Lung (tissue), 11 donors: ENCODE measurements at regions not wholly inside any gene's neighbourhood (a gene's known extent, or its start where the extent isn't known, plus 50 kb on each side); places are given as distances from the start of the nearest gene placed in this dataset.

Source experiments
- ATAC-seq: fragments of 200-7000 bp; cut with Tn5 transposase; one replicate; pipeline ENCODE4 v1.9.1; 2020; ENCODE audit warnings: moderate number of reproducible peaks; ENCODE audit not compliant: insufficient read depth, low FRiP score
- DNase-seq, 3 donors: peaks; one replicate each; pipeline ENCODE4 v3.0.0-alpha.2; 2013 to 2017
- H3K27ac ChIP-seq, 2 donors: one replicate each; pipeline ENCODE4 v1.5.1; 2013; ENCODE audit warnings: mild to moderate bottlenecking in 2 of 2, moderate library complexity in 2 of 2, control low read depth in 1 of 2, inconsistent platforms in 1 of 2, low read depth in 1 of 2, low read length in 1 of 2
- H3K27me3 ChIP-seq, 3 donors: one replicate each; pipeline ENCODE4 v1.5.1; 2013; ENCODE audit warnings: low read length in 2 of 3; ENCODE audit not compliant: control insufficient read depth in 3 of 3, insufficient read depth in 3 of 3
- H3K36me3 ChIP-seq, 4 donors: one replicate each; pipeline ENCODE4 v1.5.1; 2013; ENCODE audit warnings: low read length in 4 of 4, mild to moderate bottlenecking in 1 of 4, moderate library complexity in 1 of 4; ENCODE audit not compliant: control insufficient read depth in 4 of 4, insufficient read depth in 4 of 4
- H3K4me1 ChIP-seq, 5 donors: one replicate each; pipeline ENCODE4 v1.5.1; 2013; ENCODE audit warnings: low read length in 5 of 5, mild to moderate bottlenecking in 2 of 5, moderate library complexity in 1 of 5; ENCODE audit not compliant: control insufficient read depth in 5 of 5, insufficient read depth in 5 of 5
- H3K4me3 ChIP-seq: one replicate; pipeline ENCODE4 v1.5.1; 2013; ENCODE audit warnings: mild to moderate bottlenecking, control low read depth, moderate library complexity
- H3K9ac ChIP-seq, 2 donors: one replicate each; pipeline ENCODE4 v1.5.1; 2013; ENCODE audit warnings: low read length in 2 of 2, control low read depth in 1 of 2; ENCODE audit not compliant: insufficient read depth in 1 of 2
- H3K9me3 ChIP-seq, 4 donors: one replicate each; pipeline ENCODE4 v1.5.1; 2013; ENCODE audit warnings: low read length in 3 of 4, mild to moderate bottlenecking in 1 of 4, moderate library complexity in 1 of 4; ENCODE audit not compliant: control insufficient read depth in 4 of 4, insufficient read depth in 3 of 4
- CTCF ChIP-seq: IDR thresholded peaks from 2 replicates; pipeline ENCODE4 v1.5.1; 2012; ENCODE audit warnings: mild to moderate bottlenecking; ENCODE audit errors: control extremely low read depth, extremely low read depth
- WGBS, 2 donors: extraction: QIAGEN DNeasy Blood & Tissue Kit; methylation state at CpG; one replicate each; pipeline ENCODE4 v1.1.7; 2013; 5-methylcytosine and 5-hydroxymethylcytosine counted together
- donor health status: control.
- donor health status: control.
- donor health status: Bipolar disorder and iron deficiency.
- donor health status: healthy.
- donor health status: DM: yes; HTN: yes; CAD: no.

GRCh38 chr19:5287066-5287465 lies 53.5 kb downstream of the PTPRS start:
- Histone ChIP-seq H3K9me3 (no peaks in the 10 kb centered on the region), H3K27me3 (no peaks in the 10 kb centered on the region), H3K27ac (no peak overlapping the region), H3K36me3 (peaks cover 0 to 19% (median 8%) of the 10 kb centered on the region in 4 donors), H3K4me3 (no peak overlapping the region), H3K9ac (no peak overlapping the region), H3K4me1 (peaks cover 0 to 17% (median 7%) of the 10 kb centered on the region in 5 donors)
- no peak for TF ChIP-seq CTCF
- WGBS, 2 donors: 53 to 56% methylated on average over 5 of the region's 5 CpGs
- ATAC-seq (no peak), DNase-seq (no peak)

- Histone ChIP-seq H3K36me3 (peaks cover 0 to 19% (median 8%) of the 10 kb centered on the region in 4 donors), H3K27ac (no peak overlapping the region), H3K9ac (no peak overlapping the region), H3K4me3 (no peak overlapping the region), H3K27me3 (no peaks in the 10 kb centered on the region), H3K9me3 (no peaks in the 10 kb centered on the region), H3K4me1 (peaks cover 0 to 11% (median 7%) of the 10 kb centered on the region in 5 donors)
- 92 to 93% methylated on average over 3 of the region's 3 CpGs for WGBS, 2 donors
- ATAC-seq: no peak
- DNase-seq: no peak
- no peak for TF ChIP-seq CTCF
These were observed 54.1 kb downstream of the PTPRS start for GRCh38 chr19:5286465-5287029.

- no peak for TF ChIP-seq CTCF
- no peaks in the 10 kb centered on the region for H3K9me3 ChIP-seq
- no peak for DNase-seq
These were observed 54.7 kb downstream of the PTPRS start for GRCh38 chr19:5285955-5286354.

GRCh38 chr19:5285311-5285710 lies 55.3 kb downstream of the PTPRS start:
- DNase-seq (no peak), ATAC-seq (no peak)
- Histone ChIP-seq H3K9ac (no peak overlapping the region), H3K9me3 (no peaks in the 10 kb centered on the region), H3K4me3 (no peak overlapping the region), H3K4me1 (peaks cover 0 to 8% (median 0%) of the 10 kb centered on the region in 5 donors), H3K27me3 (no peaks in the 10 kb centered on the region), H3K36me3 (peaks cover 0 to 19% (median 8%) of the 10 kb centered on the region in 4 donors), H3K27ac (no peak overlapping the region)
- WGBS, 2 donors: 93 to 99% methylated on average over 6 of the region's 6 CpGs
- no peak for TF ChIP-seq CTCF

More at GRCh38 chr19:5285955-5286354, 54.7 kb downstream of the PTPRS start:
- no peak overlapping the region for H3K9ac ChIP-seq
- ATAC-seq: no peak
- H3K36me3 ChIP-seq: peaks cover 0 to 19% (median 8%) of the 10 kb centered on the region in 4 donors
- H3K27ac ChIP-seq: no peak overlapping the region
- 89 to 91% methylated on average over 15 of the region's 15 CpGs for WGBS, 2 donors
- H3K4me1 ChIP-seq: peaks cover 0 to 8% (median 4%) of the 10 kb centered on the region in 5 donors
- no peaks in the 10 kb centered on the region for H3K27me3 ChIP-seq
- no peak overlapping the region for H3K4me3 ChIP-seq
